Activated T-cell treated with anti-CD3 and anti-CD28 coated beads, Interleukin-2, amount 50 U/mL, for 1 hour (primary cell): ENCODE measurements at regions not wholly inside any gene's neighbourhood (a gene's known extent, or its start where the extent isn't known, plus 50 kb on each side); places are given as distances from the start of the nearest gene placed in this dataset.

Experiments used
- DNase-seq: peaks from one replicate; pipeline ENCODE4 v3.0.0-alpha.2; 2020

GRCh38 chr9:120289990-120290975, 289.7 kb downstream of the CDK5RAP2 start:
- no peak for DNase-seq

GRCh38 chr9:120289098-120289497, 290.9 kb downstream of the CDK5RAP2 start:
- DNase-seq: no peak

GRCh38 chr9:120286530-120286929, 293.4 kb downstream of the CDK5RAP2 start:
- DNase-seq: no peak

- DNase-seq: no peak
Measured at GRCh38 chr9:120284821-120285220, 295.1 kb downstream of the CDK5RAP2 start.

- no peak for DNase-seq
Measured at GRCh38 chr9:120281665-120282064, 298.3 kb downstream of the CDK5RAP2 start.

- DNase-seq: no peak
Measured at GRCh38 chr9:120267929-120268328, 312.0 kb downstream of the CDK5RAP2 start.

GRCh38 chr9:120265791-120266190, 314.2 kb downstream of the CDK5RAP2 start:
- no peak for DNase-seq

- DNase-seq: no peak
Measured at GRCh38 chr9:120264528-120264927, 315.4 kb downstream of the CDK5RAP2 start.

GRCh38 chr9:120263836-120264235, 316.1 kb downstream of the CDK5RAP2 start:
- DNase-seq: no peak

- DNase-seq: no peak
Measured at GRCh38 chr9:120261419-120261818, 318.5 kb downstream of the CDK5RAP2 start.

- no peak for DNase-seq
Measured at GRCh38 chr9:120259100-120259499, 320.9 kb downstream of the CDK5RAP2 start.

- no peak for DNase-seq
Measured at GRCh38 chr9:120258096-120258495, 321.9 kb downstream of the CDK5RAP2 start.

- no peak for DNase-seq
Measured at GRCh38 chr9:120257483-120257882, 322.5 kb downstream of the CDK5RAP2 start.

- DNase-seq: no peak
Measured at GRCh38 chr9:120256146-120256545, 323.8 kb downstream of the CDK5RAP2 start.

- no peak for DNase-seq
Measured at GRCh38 chr9:120252248-120252647, 327.7 kb downstream of the CDK5RAP2 start.

- no peak for DNase-seq
Measured at GRCh38 chr9:120242116-120242811, 337.7 kb downstream of the CDK5RAP2 start.

- no peak for DNase-seq
Measured at GRCh38 chr9:120236596-120236995, 343.4 kb downstream of the CDK5RAP2 start.

GRCh38 chr9:120235081-120235480, 344.9 kb downstream of the CDK5RAP2 start:
- DNase-seq: no peak

- no peak for DNase-seq
Measured at GRCh38 chr9:120230227-120230626, 349.7 kb downstream of the CDK5RAP2 start.

- DNase-seq: no peak
Measured at GRCh38 chr9:120221844-120222243, 358.1 kb downstream of the CDK5RAP2 start.

- no peak for DNase-seq
Measured at GRCh38 chr9:120214332-120214731, 365.6 kb downstream of the CDK5RAP2 start.

- no peak for DNase-seq
Measured at GRCh38 chr9:120212853-120213200, 367.1 kb downstream of the CDK5RAP2 start.

- DNase-seq: no peak
Measured at GRCh38 chr9:120212153-120212852, 367.7 kb downstream of the CDK5RAP2 start.
